Fibroblast of lung (primary cell): ENCODE measurements at regions not wholly inside any gene's neighbourhood (a gene's known extent, or its start where the extent isn't known, plus 50 kb on each side); places are given as distances from the start of the nearest gene placed in this dataset.

ENCODE experiments used
- EZH2 ChIP-seq: IDR thresholded peaks from 2 replicates; pipeline ENCODE4 v1.5.1; 2012; ENCODE audit warnings: low read length, control low read depth, mild to moderate bottlenecking; ENCODE audit errors: missing control alignments
- TF ChIP-seq, protein P1 (sequence below), 2 donors: IDR thresholded peaks in 1 of 2; conservative IDR thresholded peaks in 1 of 2; 1 replicate in 1 of 2; 2 replicates in 1 of 2; pipeline ENCODE4 v1.5.1; 2011 to 2012; ENCODE audit warnings: low read length in 2 of 2, control low read depth in 1 of 2, inconsistent platforms in 1 of 2, low read depth in 1 of 2, mild to moderate bottlenecking in 1 of 2

DNA sequence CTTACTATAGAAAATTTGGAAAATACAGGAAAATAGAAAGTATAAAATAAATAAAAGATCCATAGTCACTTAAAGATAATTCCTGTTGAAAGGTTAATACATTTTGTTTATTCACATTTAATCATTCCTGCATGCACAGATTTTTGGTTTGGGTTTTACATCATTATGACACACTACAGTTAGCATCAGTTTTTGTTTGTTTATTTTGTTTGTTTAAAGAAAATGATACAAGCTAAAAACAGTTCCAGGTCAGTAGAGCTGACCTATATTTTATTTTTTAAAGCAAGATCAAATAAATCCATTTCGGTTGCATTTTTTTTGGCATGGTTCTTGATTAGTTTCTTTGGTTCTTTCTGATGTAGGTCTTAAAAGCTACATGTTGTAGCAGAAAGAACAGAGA lies 68.8 kb upstream of the CCDC91 start:
- TF ChIP-seq, protein P1, sequence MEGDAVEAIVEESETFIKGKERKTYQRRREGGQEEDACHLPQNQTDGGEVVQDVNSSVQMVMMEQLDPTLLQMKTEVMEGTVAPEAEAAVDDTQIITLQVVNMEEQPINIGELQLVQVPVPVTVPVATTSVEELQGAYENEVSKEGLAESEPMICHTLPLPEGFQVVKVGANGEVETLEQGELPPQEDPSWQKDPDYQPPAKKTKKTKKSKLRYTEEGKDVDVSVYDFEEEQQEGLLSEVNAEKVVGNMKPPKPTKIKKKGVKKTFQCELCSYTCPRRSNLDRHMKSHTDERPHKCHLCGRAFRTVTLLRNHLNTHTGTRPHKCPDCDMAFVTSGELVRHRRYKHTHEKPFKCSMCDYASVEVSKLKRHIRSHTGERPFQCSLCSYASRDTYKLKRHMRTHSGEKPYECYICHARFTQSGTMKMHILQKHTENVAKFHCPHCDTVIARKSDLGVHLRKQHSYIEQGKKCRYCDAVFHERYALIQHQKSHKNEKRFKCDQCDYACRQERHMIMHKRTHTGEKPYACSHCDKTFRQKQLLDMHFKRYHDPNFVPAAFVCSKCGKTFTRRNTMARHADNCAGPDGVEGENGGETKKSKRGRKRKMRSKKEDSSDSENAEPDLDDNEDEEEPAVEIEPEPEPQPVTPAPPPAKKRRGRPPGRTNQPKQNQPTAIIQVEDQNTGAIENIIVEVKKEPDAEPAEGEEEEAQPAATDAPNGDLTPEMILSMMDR (conservative IDR thresholded peaks at IDR 0.05 in 1 of 2, IDR thresholded peaks at IDR 0.05 in 1 of 2; ENCODE audit: low read depth in 1 of 2, low read length in 2 of 2): no peak
- no peak for TF ChIP-seq EZH2
